ENCODE measurements at regions not wholly inside any gene's neighbourhood (a gene's known extent, or its start where the extent isn't known, plus 50 kb on each side); places are given as distances from the start of the nearest gene placed in this dataset.

GRCh38 chr18:55988537-55988936, 400.5 kb upstream of the TCF4 start:
- TF ChIP-seq, protein P1, sequence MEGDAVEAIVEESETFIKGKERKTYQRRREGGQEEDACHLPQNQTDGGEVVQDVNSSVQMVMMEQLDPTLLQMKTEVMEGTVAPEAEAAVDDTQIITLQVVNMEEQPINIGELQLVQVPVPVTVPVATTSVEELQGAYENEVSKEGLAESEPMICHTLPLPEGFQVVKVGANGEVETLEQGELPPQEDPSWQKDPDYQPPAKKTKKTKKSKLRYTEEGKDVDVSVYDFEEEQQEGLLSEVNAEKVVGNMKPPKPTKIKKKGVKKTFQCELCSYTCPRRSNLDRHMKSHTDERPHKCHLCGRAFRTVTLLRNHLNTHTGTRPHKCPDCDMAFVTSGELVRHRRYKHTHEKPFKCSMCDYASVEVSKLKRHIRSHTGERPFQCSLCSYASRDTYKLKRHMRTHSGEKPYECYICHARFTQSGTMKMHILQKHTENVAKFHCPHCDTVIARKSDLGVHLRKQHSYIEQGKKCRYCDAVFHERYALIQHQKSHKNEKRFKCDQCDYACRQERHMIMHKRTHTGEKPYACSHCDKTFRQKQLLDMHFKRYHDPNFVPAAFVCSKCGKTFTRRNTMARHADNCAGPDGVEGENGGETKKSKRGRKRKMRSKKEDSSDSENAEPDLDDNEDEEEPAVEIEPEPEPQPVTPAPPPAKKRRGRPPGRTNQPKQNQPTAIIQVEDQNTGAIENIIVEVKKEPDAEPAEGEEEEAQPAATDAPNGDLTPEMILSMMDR (IDR thresholded peaks at IDR 0.05), result no peak
- no peak for TF ChIP-seq POLR2A (IDR thresholded peaks at IDR 0.05)
